GM18909 (cell line): ENCODE measurements at regions not wholly inside any gene's neighbourhood (a gene's known extent, or its start where the extent isn't known, plus 50 kb on each side); places are given as distances from the start of the nearest gene placed in this dataset.

ENCODE experiments used
- ATAC-seq: cut with Tn5 transposase; IDR thresholded peaks from one replicate; pipeline ENCODE4 v1.9.1; 2021; ENCODE audit warnings: mild to moderate bottlenecking; ENCODE audit not compliant: unreplicated experiment, poor library complexity

- ATAC-seq = no peak
These were observed 274.3 kb downstream of the AUH start for GRCh38 chr9:91087462-91087759.

GRCh38 chr9:91089405-91090129 is 272.2 kb downstream of the AUH start:
- ATAC-seq = no peak

- ATAC-seq = no peak
These were observed 271.6 kb downstream of the AUH start for GRCh38 chr9:91090130-91090410.

GRCh38 chr9:91092214-91092613 is 269.5 kb downstream of the AUH start:
- no peak for ATAC-seq

GRCh38 chr9:91094324-91095088 is 267.2 kb downstream of the AUH start:
- ATAC-seq = no peak

GRCh38 chr9:91098203-91098850 is 263.4 kb downstream of the AUH start:
- no peak for ATAC-seq

GRCh38 chr9:91099436-91099835 is 262.3 kb downstream of the AUH start:
- no peak for ATAC-seq

GRCh38 chr9:91100878-91101450 is 260.8 kb downstream of the AUH start:
- no peak for ATAC-seq

GRCh38 chr9:91101611-91102168 is 260.0 kb downstream of the AUH start:
- no peak for ATAC-seq

GRCh38 chr9:91102269-91102668 is 259.4 kb downstream of the AUH start:
- no peak for ATAC-seq

- no peak for ATAC-seq
These were observed 257.8 kb downstream of the AUH start for GRCh38 chr9:91103931-91104330.

- no peak for ATAC-seq
These were observed 255.2 kb downstream of the AUH start for GRCh38 chr9:91106415-91107081.

- ATAC-seq = no peak
These were observed 250.5 kb downstream of the AUH start for GRCh38 chr9:91111226-91111625.

GRCh38 chr9:91111876-91112275 is 249.8 kb downstream of the AUH start:
- ATAC-seq = no peak

- ATAC-seq = no peak
These were observed 248.7 kb downstream of the AUH start for GRCh38 chr9:91113016-91113415.

GRCh38 chr9:91114450-91114849 is 247.3 kb downstream of the AUH start:
- ATAC-seq = no peak

GRCh38 chr9:91116211-91116610 is 245.5 kb downstream of the AUH start:
- no peak for ATAC-seq

- ATAC-seq = no peak
These were observed 245.0 kb downstream of the AUH start for GRCh38 chr9:91116711-91117110.

GRCh38 chr9:91117474-91117891 is 244.2 kb downstream of the AUH start:
- ATAC-seq = no peak

- ATAC-seq = no peak
These were observed 243.6 kb downstream of the AUH start for GRCh38 chr9:91117959-91118703.
